Glutamatergic neuron (in vitro differentiated cells): ENCODE measurements at regions not wholly inside any gene's neighbourhood (a gene's known extent, or its start where the extent isn't known, plus 50 kb on each side); places are given as distances from the start of the nearest gene placed in this dataset.

ENCODE experiments used
- DNase-seq: peaks from one replicate; pipeline ENCODE4 v3.0.0; 2022
- H3K27ac Mint-ChIP-seq: one replicate; pipeline ENCODE4 v1.8.0; 2020; ENCODE audit warnings: mild to moderate bottlenecking, mixed read lengths, inconsistent platforms; ENCODE audit not compliant: unreplicated experiment
- H3K27me3 Mint-ChIP-seq: one replicate; pipeline ENCODE4 v1.8.0; 2020; ENCODE audit warnings: mild to moderate bottlenecking, moderate library complexity, mixed read lengths, inconsistent platforms; ENCODE audit not compliant: unreplicated experiment
- H3K36me3 Mint-ChIP-seq: one replicate; pipeline ENCODE4 v1.8.0; 2020; ENCODE audit warnings: mild to moderate bottlenecking, mixed read lengths, inconsistent platforms; ENCODE audit not compliant: unreplicated experiment
- H3K4me1 Mint-ChIP-seq: one replicate; pipeline ENCODE4 v1.8.0; 2020; ENCODE audit warnings: mild to moderate bottlenecking, low read depth, mixed read lengths, inconsistent platforms; ENCODE audit not compliant: unreplicated experiment
- H3K4me3 Mint-ChIP-seq: one replicate; pipeline ENCODE4 v1.8.0; 2020; ENCODE audit warnings: mild to moderate bottlenecking, mixed read lengths, inconsistent platforms; ENCODE audit not compliant: unreplicated experiment
- H3K9me3 Mint-ChIP-seq: one replicate; pipeline ENCODE4 v1.8.0; 2020; ENCODE audit warnings: mild to moderate bottlenecking, moderate library complexity, mixed read lengths, inconsistent platforms; ENCODE audit not compliant: unreplicated experiment
- TF ChIP-seq, protein P1 (sequence below): fragments of 200-600 bp; sonication (generic); IDR thresholded peaks from one replicate; pipeline ENCODE4 v1.5.0; 2021; ENCODE audit not compliant: partially characterized antibody, unreplicated experiment

DNA sequence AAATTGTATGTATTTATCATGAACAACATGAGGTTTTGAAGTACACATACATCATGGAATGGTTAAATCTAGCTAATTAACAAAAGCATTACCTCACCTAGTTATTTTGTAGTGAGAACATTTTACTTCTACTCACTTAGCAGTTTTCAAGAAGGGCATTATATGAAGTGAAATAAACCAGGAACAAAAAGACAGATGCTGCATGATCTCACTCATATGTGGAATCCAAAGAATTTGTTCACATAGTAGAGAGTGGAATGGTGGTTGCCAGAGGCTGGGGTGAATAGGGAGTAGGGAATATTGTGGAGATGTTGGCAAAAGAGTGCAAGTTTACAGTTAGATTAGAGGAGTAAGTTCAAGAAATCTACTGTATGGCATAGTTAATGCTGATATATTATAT is 292.0 kb downstream of the ASXL3 start:
- no peak overlapping the region for H3K27ac Mint-ChIP-seq

DNA sequence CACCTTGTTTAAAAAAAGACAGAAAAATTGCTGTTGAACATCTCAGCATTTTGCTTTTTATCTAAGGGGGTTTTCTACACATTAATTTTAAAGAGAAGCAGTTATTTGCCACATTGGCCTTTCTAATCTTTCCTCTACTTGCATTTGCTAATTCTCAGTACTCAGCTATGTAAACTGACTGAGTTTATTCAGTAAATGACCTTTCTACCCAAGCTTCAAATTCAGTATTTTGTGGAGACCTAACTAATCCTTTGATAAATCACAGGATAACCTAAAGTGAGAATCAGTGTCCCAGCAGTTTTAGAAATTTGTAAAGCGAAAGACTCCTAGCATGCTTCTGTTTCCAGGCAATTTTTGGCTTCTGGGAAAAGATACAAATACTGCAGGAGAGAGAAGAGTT is 288.4 kb downstream of the ASXL3 start:
- H3K27ac Mint-ChIP-seq: no peak overlapping the region
- peaks cover 7% of the 10 kb centered on the region for H3K9me3 Mint-ChIP-seq
- peaks cover 2% of the 10 kb centered on the region for H3K27me3 Mint-ChIP-seq
- H3K36me3 Mint-ChIP-seq: peaks cover 10% of the 10 kb centered on the region
- H3K4me1 Mint-ChIP-seq: no peaks in the 10 kb centered on the region
- TF ChIP-seq, protein P1, sequence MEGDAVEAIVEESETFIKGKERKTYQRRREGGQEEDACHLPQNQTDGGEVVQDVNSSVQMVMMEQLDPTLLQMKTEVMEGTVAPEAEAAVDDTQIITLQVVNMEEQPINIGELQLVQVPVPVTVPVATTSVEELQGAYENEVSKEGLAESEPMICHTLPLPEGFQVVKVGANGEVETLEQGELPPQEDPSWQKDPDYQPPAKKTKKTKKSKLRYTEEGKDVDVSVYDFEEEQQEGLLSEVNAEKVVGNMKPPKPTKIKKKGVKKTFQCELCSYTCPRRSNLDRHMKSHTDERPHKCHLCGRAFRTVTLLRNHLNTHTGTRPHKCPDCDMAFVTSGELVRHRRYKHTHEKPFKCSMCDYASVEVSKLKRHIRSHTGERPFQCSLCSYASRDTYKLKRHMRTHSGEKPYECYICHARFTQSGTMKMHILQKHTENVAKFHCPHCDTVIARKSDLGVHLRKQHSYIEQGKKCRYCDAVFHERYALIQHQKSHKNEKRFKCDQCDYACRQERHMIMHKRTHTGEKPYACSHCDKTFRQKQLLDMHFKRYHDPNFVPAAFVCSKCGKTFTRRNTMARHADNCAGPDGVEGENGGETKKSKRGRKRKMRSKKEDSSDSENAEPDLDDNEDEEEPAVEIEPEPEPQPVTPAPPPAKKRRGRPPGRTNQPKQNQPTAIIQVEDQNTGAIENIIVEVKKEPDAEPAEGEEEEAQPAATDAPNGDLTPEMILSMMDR: no peak
- no peak for DNase-seq
- no peak overlapping the region for H3K4me3 Mint-ChIP-seq

More for the DNA sequence above, 292.0 kb downstream of the ASXL3 start:
- DNase-seq: no peak
- Mint-ChIP-seq H3K4me1 (peaks cover 2% of the 10 kb centered on the region), H3K4me3 (no peak overlapping the region), H3K9me3 (no peaks in the 10 kb centered on the region), H3K36me3 (no peaks in the 10 kb centered on the region), H3K27me3 (no peaks in the 10 kb centered on the region)
- TF ChIP-seq, protein P1: no peak

DNA sequence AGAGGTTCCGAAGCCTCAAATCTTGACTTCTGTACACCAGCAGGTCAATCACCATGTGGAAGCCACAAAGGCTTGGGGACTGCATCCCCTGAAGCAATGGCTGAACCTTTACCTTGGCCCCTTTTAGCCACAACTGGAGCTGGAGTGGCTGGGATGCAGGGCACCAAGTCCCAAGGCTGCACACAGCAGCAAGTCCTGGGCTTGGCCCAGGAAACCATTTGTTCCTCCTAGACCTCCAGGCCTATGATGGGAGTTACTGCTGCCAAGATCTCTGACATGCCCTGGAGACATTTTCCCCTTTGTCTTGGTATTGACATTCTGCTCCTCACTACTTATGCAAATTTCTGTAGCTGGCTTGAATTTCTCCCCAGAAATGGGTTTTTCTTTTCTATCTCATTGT is 285.9 kb downstream of the ASXL3 start:
- Mint-ChIP-seq H3K27me3 (peaks cover 2% of the 10 kb centered on the region), H3K27ac (no peak overlapping the region), H3K4me1 (no peaks in the 10 kb centered on the region), H3K4me3 (no peak overlapping the region), H3K9me3 (peaks cover 9% of the 10 kb centered on the region), H3K36me3 (peaks cover 10% of the 10 kb centered on the region)
- TF ChIP-seq, protein P1: no peak
- DNase-seq: no peak

DNA sequence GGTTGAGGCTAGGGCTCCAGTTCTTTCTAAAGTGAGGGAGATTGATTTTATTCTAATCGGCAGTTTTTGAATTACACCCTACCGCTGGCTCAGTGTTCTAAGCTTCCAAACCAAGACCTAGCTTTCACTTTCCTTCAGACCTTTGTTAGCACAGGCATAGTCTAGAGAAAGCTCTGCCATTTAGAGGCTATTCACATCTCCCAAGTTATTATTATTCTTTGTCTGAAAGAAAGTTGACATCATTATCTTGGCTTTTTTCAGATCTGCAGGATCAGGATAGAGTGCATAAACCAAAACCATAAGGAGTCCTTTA is 276.8 kb downstream of the ASXL3 start:
- Mint-ChIP-seq H3K9me3 (no peaks in the 10 kb centered on the region), H3K27ac (no peak overlapping the region), H3K36me3 (no peaks in the 10 kb centered on the region), H3K4me3 (no peak overlapping the region), H3K27me3 (no peaks in the 10 kb centered on the region), H3K4me1 (no peaks in the 10 kb centered on the region)
- DNase-seq: no peak
- TF ChIP-seq, protein P1: no peak

DNA sequence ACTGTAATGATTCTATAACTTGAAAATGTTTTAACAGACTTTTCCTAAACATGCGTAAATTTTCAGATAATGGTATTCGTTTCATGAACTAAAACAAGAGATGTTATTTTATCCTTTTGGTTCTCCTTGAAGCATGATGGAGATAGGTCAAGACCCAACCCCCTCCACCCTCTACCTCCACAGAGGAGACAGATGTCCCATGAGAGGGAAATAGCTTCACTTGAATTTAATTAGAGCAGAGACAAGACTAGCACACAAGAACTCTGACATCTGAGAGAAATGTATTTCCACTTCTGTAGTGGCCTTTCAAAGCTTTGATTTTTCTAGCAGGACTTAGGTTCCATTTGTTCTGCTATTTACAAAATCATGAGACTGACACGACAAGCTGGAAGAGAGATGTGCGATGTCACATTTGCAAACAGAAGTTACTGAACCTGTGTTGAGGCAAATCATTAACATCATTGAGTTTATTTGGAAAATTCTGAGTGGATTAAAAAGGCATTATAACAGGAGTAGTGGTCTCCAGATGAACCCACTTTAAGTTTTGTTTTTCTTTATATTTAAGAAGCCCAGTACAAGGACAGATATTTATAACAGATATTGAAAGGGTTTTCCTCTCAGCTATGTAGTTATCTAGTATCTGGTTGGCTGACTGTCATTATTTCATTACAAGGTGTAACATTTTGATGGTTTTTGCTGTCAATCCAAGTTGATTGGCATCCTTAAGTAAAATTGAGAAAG is 276.2 kb downstream of the ASXL3 start:
- H3K27me3 Mint-ChIP-seq: no peaks in the 10 kb centered on the region
- H3K4me1 Mint-ChIP-seq: no peaks in the 10 kb centered on the region
- TF ChIP-seq, protein P1: no peak
- H3K9me3 Mint-ChIP-seq: no peaks in the 10 kb centered on the region
- H3K4me3 Mint-ChIP-seq: no peak overlapping the region
- no peaks in the 10 kb centered on the region for H3K36me3 Mint-ChIP-seq
- H3K27ac Mint-ChIP-seq: no peak overlapping the region
- DNase-seq: no peak
